ENCODE measurements at regions not wholly inside any gene's neighbourhood (a gene's known extent, or its start where the extent isn't known, plus 50 kb on each side); places are given as distances from the start of the nearest gene placed in this dataset.
"Not testable (repeated sequence)": the region's sequence is repeated elsewhere in the genome, so short reads cannot be mapped to it uniquely, and the experiment has no call there.

DNA sequence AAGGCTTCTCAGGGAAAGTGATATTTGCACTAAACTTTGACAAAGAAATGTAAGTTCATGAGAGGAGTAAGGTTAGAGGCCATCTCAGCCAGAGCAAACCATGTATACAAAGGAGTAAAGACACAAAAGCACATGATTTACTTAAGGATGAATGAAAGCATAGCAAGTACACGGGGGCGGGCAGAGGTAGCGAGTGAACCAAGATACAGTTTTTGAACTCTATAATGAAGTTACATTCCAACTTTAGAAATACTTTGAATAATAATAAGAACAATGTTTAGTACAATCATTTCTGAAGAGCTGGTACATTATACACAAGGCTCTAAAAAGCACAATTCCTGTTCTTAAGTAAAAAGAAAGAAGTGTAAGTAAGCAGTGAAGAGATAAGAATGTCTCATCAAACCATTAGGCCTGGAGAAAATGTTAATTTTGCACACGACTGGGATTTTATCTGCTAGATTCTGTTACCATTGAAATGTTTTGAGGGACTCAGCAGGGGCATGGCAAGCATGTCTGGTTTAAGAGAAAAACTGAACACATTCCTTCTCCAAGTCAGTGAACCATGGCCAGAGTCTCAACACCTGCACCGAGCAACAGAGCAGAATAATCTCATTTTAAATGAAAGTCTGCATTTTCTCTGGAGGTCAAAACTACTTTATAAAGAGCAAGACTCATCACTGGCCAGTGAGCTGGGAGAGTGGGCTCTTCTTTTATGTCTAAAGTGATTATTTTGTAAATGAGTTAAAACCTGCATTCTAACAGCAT lies 147.6 kb upstream of the TRPM3 start:
- DNase-seq: no peak

DNA sequence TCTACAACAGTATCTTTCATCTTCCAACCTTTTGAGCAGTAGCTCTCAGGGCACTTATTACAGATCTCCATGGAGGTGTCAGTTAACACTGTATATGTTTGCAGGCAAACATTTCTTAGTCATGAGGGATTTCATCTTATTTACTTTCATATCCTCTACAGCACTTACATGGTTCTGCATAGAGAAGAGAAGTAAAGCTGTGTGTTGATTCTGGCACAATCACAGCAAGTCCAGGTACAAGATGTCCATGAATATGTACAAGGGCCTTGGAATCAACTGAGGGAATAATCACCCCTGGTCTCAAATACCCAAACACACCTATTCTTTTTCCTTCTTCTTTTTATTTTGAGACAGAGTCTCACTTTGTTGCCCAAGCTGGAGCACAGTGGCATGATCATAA lies 142.0 kb upstream of the TRPM3 start:
- no peak for DNase-seq

DNA sequence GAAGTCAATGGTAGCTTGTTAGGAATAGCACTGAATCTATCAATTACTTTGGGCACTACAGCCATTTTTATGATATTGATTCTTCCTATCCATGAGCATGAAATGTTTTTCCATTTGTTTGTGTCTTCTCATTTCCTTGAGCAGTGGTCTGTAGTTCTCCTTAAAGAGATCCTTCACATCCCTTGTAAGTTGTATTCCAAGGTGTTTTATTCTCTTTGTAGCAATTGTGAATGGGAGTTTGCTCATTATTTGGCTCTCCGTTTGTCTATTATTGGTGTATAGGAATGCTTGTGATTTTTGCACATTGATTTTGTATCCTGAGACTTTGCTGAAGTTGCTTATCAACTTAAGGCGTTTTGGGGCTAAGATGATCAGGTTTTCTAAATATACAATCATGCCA lies 139.0 kb upstream of the TRPM3 start:
- DNase-seq: not testable (repeated sequence)

DNA sequence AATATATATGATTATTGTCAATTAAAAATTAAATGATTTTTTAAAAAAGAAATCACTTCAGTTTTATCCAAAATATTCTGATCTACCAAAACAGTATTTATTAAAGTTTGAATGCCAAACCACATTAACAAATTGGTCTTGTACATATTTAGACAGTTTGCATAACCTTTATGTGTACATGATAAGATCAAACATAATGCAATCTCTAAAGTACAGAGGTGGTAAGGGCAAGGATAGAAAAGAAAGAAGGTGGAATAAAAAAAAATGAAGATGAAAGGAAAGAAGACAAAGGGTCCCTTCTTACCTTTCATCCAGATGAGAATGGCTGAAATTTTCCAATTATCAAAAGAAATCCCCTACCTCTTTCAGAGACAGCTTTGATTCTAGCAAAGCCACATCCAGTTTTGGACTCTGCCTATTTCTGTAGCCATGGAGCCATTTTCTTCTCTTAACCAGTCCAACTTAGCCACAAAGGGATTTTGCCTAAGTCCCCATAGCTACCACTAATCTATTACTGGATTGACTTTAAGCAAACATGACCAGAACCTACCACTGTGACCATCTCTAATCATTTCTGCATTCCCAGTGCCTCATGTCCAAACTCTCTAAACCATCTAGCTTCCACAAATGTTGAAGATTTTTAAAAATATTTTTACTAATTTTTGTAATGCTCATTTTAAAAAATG lies 133.3 kb upstream of the TRPM3 start:
- no peak for DNase-seq

DNA sequence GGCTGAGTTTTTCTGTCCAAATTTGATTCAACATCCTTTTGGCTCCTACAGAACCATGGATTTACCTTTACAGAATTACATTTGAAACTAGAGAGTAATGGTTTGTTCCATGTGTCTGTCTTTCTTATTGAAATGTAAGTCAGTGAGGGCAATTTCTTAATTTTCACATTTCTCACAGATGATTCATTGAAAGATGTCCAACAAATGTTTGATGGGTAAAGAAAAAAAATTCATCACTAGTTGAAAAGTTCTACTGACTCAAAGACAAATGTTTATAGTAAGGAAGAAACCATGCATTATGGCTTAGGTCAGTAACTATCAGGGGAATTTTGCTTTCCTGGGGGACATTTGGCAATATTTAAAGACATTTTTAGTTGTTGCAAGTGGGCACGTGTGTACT lies 131.6 kb upstream of the TRPM3 start:
- no peak for DNase-seq

DNA sequence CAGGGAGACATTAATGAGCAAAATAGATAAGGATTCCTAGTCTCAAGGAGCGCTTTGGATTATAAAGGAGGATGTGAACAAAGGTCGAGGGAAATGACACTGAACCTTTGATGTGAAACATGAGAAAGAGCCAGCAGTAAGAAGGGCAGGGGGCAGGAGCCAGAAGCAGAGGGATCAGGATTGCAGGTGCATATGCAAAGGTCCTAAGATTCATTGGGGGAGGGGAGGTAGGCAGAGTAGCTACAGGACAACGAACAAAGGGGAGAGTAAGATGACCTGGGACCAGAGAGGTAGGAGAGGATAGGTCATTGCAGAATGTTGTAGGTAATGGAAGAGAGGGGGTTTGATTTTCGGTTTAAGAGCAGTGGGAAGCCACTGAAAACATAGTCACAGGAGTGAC lies 129.2 kb upstream of the TRPM3 start:
- DNase-seq: no peak

DNA sequence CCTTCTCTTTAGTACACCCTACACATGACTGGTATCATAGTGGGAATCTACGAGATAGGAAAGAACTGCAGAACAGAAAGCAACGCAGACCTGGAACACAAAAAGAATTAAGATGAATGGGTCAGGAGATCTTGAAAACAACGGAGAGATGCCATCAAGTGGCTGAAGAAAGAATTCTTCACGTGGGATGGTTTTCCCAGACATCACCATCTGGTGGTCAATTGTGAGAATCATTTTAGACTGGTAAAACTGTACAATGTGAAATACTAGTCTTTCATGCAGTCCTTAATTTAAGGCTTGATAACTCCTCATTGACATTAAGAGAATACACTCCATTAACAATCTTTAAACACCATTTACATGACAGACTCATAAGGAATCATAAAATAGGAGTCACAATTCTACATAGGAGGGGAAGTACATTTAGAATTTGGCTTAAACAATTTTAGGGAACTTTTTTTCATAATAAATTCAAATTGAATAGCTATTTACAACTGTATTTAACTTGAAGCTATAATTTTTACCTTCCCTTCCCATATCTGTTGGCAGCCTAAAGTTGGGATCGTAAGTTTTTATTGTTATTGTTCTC lies 128.4 kb upstream of the TRPM3 start:
- peak; percentile 88 for DNase-seq

DNA sequence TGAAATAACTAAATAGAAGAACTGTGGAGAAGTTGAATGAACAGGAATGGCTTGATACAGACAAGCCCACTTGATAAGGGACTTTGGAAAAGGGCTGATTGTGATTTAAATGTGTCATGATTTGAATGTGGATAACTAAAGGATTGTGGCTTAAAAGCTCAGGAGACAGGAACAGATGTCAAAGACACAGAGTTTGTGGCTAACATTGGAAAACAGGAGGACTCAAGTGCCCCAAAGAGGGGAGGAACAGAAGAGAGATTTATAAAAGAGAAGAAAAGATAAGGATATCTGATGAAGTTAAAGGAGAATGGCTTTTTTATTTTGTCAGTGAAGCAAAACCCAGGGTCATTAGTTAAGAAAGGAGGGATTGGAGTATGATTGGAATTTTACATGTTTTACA lies 124.2 kb upstream of the TRPM3 start:
- no peak for DNase-seq

DNA sequence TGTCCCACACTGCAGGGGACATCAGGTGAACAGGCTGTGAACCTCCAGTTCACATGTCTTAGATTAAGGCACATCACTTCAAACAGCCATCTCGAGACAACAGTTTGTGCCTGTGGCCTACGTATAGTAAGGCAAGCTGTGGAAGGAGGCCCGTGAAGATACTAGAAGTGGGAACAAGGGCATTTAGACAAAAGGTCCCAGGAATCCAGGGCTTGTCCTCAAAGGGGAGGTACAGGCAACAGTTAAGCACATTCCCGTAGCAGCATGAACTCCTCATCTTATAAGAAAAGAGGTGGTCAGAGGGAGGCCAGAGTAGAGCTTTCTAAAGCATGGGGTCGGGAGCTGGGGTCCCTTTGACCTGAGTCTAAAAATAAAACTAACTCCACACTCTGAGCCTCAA lies 122.5 kb upstream of the TRPM3 start:
- no peak for DNase-seq

DNA sequence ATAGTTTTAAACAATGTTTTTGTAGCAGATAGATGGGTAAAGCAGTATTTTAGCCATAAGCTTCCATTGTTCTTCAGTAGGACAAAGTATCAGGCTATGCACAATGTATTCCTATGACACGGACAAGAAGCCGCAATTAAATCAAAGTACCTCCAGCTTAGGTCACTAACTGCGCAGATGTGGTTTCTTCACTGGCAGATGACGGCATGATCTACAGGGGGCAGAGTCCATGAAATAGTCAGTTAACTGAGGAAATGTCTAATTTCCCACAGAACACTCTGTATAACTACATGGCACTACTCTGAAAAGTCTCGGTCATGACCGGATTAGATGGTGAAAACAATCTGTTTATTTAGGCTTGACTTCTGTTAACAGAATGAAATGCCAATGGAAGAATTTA lies 120.7 kb upstream of the TRPM3 start:
- no peak for DNase-seq

DNA sequence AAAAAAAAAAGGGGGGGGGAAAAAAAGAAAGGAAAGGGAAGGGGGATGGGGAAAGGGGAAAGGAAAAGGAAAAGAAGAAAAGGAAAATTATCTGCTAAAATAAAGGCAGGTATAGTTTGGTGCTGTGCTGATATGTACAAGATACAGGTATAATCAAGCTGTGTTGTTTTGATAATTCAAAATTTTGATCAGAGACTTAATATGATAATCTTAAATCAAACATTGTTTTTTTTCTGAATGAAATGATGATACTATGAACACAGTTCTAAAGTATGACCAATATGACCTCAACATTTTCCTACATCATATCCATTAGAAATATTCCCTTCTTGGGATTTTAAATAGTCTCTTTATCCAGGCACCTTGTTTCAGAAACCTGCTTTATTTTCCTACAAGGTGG lies 115.6 kb upstream of the TRPM3 start:
- no peak for DNase-seq

DNA sequence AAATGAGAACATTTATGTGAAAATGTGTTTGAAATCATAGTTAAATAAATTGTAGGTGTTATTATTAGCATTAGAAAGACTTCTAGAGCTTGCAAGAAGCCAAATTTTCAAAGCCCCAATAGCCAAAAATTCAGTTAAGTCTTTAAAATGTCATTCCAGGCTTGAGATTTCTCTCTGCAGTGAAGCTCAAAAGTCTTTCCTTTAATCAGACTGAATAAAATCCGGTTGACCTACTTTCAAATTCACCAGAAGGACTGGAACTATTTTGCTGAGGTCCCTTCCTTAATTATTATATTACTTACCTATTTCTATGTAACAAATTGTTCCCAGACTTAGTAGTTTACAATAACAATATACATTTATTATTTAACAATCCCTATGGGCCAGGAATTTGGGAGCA lies 112.2 kb upstream of the TRPM3 start:
- no peak for DNase-seq

DNA sequence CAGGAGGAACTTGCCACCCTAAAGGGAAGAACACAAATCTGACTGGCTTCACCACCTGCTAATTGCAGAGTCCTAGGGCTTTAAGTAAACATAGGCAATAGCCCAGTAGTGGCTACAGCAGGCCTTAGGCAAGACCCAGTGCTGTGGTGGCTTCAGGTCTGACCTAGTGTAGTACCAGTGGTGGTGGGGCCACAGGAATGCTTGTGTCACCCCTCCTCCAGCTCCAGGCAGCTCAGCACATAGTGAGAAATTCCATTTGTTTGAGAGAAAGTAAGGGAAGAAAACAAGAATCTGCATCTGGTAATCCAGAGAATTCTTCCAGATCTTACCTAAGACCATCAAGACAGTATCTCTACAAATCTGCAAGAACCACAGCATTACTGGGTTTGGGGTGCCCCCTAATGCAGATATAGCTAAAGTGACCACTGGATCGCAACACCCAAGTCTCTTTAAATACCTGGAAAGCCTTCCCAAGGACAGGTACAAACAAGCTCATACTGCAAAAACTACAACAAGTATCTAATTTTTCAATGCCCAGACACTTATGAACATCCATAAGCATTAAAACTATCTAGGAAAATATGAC lies 102.6 kb upstream of the TRPM3 start:
- DNase-seq: peak; percentile 41

DNA sequence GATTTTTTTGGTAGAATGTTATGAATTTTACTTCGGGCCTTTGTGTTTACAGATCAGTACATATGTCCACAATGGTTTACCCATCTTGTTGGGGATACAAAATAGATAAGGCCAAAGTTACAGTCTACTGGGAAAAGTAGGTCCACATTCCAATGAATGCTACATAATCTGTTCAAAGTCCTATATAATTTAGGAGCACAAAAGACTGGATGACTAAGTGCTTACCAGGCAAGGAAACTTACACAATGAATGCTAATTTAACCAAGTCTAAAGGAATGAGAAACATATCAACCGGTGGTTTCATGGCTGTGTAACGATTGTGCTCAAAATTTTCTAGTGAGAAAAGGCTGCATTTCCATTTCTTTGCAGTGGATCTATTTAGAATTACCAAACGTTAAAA lies 97.4 kb upstream of the TRPM3 start:
- no peak for DNase-seq

DNA sequence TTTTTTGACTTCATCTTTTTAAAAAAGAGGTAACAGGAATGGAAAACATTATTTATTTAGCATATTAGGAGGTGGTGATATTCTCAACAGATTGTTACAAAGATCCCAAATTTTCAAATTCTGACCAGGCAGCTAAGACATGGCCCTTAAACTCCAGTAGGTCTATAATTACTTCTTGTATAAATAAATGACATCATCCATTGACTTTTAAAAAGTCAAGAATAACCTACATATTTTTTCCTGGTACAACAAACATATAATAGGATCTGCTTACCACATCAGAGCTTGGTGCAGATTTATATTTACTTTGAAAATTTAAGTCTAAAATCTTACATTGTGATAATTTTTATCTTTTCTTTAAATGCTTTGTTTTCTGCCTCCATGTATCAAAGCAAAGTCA lies 92.2 kb upstream of the TRPM3 start:
- DNase-seq: no peak

DNA sequence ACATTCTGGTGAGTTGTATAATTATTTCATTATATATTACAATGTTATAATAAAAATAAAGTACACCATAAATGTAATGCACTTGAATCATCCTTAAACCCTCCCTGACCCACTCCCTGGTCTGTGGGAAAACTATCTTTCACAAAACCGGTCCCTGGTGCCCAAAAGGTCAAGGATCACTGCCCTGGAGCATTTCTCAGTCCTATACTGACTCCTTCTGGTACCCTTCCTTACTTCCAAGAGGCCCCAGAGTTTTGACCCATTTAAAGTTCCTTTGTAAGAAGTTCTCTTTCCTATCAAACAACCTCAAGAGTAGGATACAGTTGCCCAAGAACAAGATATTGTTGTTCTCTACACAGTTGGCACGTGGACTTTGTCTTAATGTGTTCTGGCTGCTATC lies 88.9 kb upstream of the TRPM3 start:
- peak; percentile 6 for DNase-seq

DNA sequence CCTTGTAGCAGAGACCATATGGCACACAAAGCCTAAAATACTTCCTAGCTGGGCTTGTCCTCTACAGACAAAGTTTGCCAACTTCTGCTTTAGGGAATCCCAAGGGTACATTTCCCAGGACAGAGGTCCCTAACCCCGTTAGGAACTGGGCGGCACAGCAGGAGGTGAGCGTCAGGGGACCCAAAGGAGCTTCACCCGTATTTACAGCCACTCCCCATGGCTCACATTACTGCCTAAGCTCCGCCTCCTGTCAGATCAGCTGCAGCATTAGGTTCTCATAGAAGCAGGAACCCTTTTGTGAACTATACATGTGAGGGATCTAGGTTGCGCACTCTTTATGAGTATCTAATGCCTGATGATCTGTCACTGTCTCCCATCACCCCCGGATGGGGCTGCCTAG lies 88.5 kb upstream of the TRPM3 start:
- no peak for DNase-seq

DNA sequence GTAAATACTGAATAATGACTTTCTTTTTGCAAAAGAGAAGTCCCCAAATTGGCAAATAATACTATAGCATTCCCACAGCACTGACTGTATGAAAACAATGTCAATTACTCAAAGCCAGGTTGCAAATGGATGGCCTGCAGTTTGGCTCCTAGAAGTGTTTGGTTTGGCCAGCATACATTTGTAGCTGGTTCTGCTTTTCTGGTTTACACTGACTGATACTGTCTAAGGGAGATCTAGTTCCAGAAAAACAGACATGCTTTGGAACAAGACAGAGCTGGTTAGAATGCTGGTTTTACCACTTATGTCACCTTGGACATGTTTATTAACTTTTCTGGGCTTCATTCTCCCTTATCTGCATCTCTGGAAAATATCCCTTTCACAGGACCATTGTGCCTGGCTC lies 81.5 kb upstream of the TRPM3 start:
- DNase-seq: no peak

DNA sequence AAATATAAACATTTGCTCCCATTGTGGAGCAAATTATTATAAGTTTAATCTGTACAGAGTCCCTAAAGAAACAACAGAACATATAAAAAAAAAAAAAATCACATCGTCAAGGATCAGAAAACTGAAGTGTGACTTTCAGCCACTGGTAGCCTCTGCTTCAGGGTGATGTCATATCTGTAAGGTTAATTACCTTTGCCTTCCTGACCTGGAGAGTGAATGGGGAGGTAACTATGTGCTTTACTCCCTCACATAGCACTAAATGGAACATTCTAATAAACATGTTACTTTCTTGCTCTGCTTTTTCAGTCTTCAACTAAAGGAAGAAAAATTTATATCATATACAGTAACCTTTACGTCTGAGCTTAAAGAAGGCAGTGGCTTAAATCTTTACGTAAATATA lies 70.3 kb upstream of the TRPM3 start:
- no peak for DNase-seq

DNA sequence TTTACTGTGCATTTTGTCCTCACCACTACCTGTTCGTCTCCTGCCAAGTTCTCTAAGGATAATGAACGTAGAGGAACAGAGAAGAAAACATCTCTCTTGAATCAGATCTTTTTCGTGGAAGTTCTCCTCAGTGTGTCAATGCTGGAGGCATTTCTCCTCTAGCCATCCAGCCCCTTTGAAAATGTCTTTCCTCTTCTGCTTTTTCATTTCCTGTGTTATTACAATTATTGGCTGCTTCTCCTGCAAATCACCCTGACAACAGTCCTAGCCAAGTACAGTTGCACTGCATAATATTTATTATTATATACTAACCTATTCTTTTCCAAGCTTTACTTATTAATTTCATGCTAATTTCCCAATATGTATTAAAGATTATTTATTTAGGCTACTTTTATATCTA lies 61.8 kb upstream of the TRPM3 start:
- DNase-seq: peak; percentile 38

DNA sequence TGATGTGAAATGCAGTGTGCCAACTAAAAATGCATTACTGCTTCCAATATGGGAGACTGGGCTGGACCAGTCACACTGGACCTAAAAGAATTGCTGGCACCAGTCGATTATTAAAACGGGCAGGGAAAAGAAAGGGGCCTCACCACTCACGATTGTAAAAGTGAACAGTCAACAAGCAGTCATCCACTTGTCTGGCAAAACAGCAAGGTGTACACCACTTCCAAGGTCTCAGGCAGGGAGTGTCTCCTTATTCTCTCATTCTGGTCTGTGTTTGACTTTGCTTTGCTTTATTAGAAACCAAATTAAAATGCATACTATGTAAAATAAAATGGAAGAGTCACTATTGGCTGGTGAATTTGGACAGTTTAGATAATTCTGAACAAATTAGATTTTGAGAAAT lies 57.8 kb upstream of the TRPM3 start:
- DNase-seq: no peak

DNA sequence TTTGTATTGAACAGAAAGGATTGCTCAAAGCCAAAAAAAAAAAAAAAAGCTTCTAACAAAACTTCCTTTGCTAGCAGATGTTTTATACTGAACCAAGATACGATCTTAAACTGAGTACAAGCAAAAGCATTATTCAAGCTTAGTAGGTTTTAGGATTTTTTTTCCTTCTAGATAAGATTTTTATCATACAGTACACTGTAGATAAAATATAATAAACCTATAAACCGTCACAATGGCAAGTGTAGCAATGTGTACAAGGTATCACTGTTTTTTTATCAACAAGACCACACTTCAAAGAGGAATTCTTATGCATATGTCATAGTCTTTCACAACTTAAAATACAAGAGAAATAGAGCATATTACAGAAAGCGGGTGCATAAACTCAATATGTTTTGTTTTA lies 56.5 kb upstream of the TRPM3 start:
- peak; percentile 29 for DNase-seq

DNA sequence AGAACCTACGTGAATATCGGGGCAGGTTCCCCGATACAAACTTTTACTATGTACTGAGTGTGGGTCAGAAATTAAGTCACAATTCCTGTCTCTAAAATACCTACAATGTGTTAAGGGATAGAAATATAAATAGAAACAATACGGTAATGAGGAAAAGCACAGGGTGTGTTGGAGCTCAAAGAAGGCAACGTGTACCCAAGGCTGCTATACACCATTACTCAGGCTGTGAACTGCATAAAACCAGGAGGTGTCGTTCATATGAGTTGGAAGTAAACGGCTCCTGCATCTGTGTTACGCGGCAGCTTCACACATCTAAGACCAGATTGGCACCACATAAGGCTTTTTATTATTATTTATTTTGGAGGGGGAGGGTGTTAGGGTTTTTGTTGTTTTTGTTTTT lies 50.1 kb upstream of the TRPM3 start:
- no peak for DNase-seq

Measured in hematopoietic multipotent progenitor cell treated with erythropoietin and hydrocortisone succinate and interleukin-3 and kit ligand, for 4 days (in vitro differentiated cells).